ENCODE measurements at regions not wholly inside any gene's neighbourhood (a gene's known extent, or its start where the extent isn't known, plus 50 kb on each side); places are given as distances from the start of the nearest gene placed in this dataset.

GRCh38 chr5:4359847-4360246, 764.2 kb downstream of the IRX1 start:
- DNase-seq (ENCODE audit: low read depth in 2 of 3, low spot score in 2 of 3): no peak

- DNase-seq (ENCODE audit: low read depth in 2 of 3, low spot score in 2 of 3): no peak
These were observed 766.1 kb downstream of the IRX1 start for GRCh38 chr5:4361753-4362152.

- no peak for DNase-seq (ENCODE audit: low read depth in 2 of 3, low spot score in 2 of 3)
These were observed 766.8 kb downstream of the IRX1 start for GRCh38 chr5:4362411-4362810.

- DNase-seq (ENCODE audit: low read depth in 2 of 3, low spot score in 2 of 3): no peak
These were observed 767.4 kb downstream of the IRX1 start for GRCh38 chr5:4363045-4363444.

GRCh38 chr5:4366628-4367027, 771.0 kb downstream of the IRX1 start:
- DNase-seq (ENCODE audit: low read depth in 2 of 3, low spot score in 2 of 3): no peak

GRCh38 chr5:4370218-4370617, 769.9 kb upstream of the ADAMTS16 start:
- DNase-seq (ENCODE audit: low read depth in 2 of 3, low spot score in 2 of 3): no peak

GRCh38 chr5:4372481-4372880, 767.6 kb upstream of the ADAMTS16 start:
- no peak for DNase-seq (ENCODE audit: low read depth in 2 of 3, low spot score in 2 of 3)

GRCh38 chr5:4373051-4373820, 766.9 kb upstream of the ADAMTS16 start:
- DNase-seq (ENCODE audit: low read depth in 2 of 3, low spot score in 2 of 3): no peak

- no peak for DNase-seq (ENCODE audit: low read depth in 2 of 3, low spot score in 2 of 3)
These were observed 765.3 kb upstream of the ADAMTS16 start for GRCh38 chr5:4374866-4375265.

- no peak for DNase-seq (ENCODE audit: low read depth in 2 of 3, low spot score in 2 of 3)
These were observed 764.5 kb upstream of the ADAMTS16 start for GRCh38 chr5:4375640-4376039.

GRCh38 chr5:4383102-4383501, 757.0 kb upstream of the ADAMTS16 start:
- no peak for DNase-seq (ENCODE audit: low read depth in 2 of 3, low spot score in 2 of 3)

- DNase-seq (ENCODE audit: low read depth in 2 of 3, low spot score in 2 of 3): no peak
These were observed 756.5 kb upstream of the ADAMTS16 start for GRCh38 chr5:4383518-4384198.

GRCh38 chr5:4384649-4385048, 755.5 kb upstream of the ADAMTS16 start:
- DNase-seq (ENCODE audit: low read depth in 2 of 3, low spot score in 2 of 3): no peak

- no peak for DNase-seq (ENCODE audit: low read depth in 2 of 3, low spot score in 2 of 3)
These were observed 754.0 kb upstream of the ADAMTS16 start for GRCh38 chr5:4386152-4386551.

GRCh38 chr5:4387290-4387689, 752.8 kb upstream of the ADAMTS16 start:
- no peak for DNase-seq (ENCODE audit: low read depth in 2 of 3, low spot score in 2 of 3)

GRCh38 chr5:4395752-4396151, 744.4 kb upstream of the ADAMTS16 start:
- DNase-seq (ENCODE audit: low read depth in 2 of 3, low spot score in 2 of 3): no peak

GRCh38 chr5:4405614-4406219, 734.4 kb upstream of the ADAMTS16 start:
- DNase-seq (ENCODE audit: low read depth in 2 of 3, low spot score in 2 of 3): no peak

GRCh38 chr5:4410151-4410550, 730.0 kb upstream of the ADAMTS16 start:
- DNase-seq (ENCODE audit: low read depth in 2 of 3, low spot score in 2 of 3): no peak

GRCh38 chr5:4411664-4412063, 728.5 kb upstream of the ADAMTS16 start:
- no peak for DNase-seq (ENCODE audit: low read depth in 2 of 3, low spot score in 2 of 3)

- DNase-seq (ENCODE audit: low read depth in 2 of 3, low spot score in 2 of 3): no peak
These were observed 726.1 kb upstream of the ADAMTS16 start for GRCh38 chr5:4413996-4414395.

GRCh38 chr5:4418084-4418483, 722.0 kb upstream of the ADAMTS16 start:
- DNase-seq (ENCODE audit: low read depth in 2 of 3, low spot score in 2 of 3): no peak

GRCh38 chr5:4419281-4419680, 720.8 kb upstream of the ADAMTS16 start:
- DNase-seq (ENCODE audit: low read depth in 2 of 3, low spot score in 2 of 3): no peak

Measured in hematopoietic multipotent progenitor cell (in vitro differentiated cells).